ENCODE measurements at regions not wholly inside any gene's neighbourhood (a gene's known extent, or its start where the extent isn't known, plus 50 kb on each side); places are given as distances from the start of the nearest gene placed in this dataset.
A peak's percentile ranks its signal among the peaks of the same experiment; 100 is the strongest.

GRCh38 chr3:21331321-21331720 lies 419.7 kb downstream of the ZNF385D start:
- Histone ChIP-seq H3K9me2 (replicated peaks; ENCODE audit: insufficient read depth, low read length) (no peaks in the 10 kb centered on the region; the same call in 1 of the 2 replicates), H4K20me1 (ENCODE audit: insufficient read depth, low read length) (no peaks in the 10 kb centered on the region), H3K4me2 (ENCODE audit: low read depth, low read length) (no peak overlapping the region), H3F3A (ENCODE audit: insufficient read depth, low read length) (no peaks in the 10 kb centered on the region), H3K9ac (ENCODE audit: low read length) (no peak overlapping the region), H3K4me1 (ENCODE audit: low read length) (peaks cover 7% of the 10 kb centered on the region; the same call in 1 of the 2 replicates), H3K9me3 (replicated peaks; ENCODE audit: insufficient read depth, low read length) (no peaks in the 10 kb centered on the region), H2AFZ (ENCODE audit: low read length) (no peak overlapping the region), H3K36me3 (replicated peaks; ENCODE audit: insufficient read depth, low read length) (no peaks in the 10 kb centered on the region), H3K4me3 (ENCODE audit: low read length) (no peak overlapping the region), H3K27ac (ENCODE audit: low read length) (no peak overlapping the region), H3K79me2 (ENCODE audit: low read length) (no peaks in the 10 kb centered on the region), H3K27me3 (replicated peaks; ENCODE audit: insufficient read depth, low read length) (no peaks in the 10 kb centered on the region)
- no peak for DNase-seq
- TF ChIP-seq EZH2phosphoT487 (IDR thresholded peaks at IDR 0.05; ENCODE audit: low read length): no peak
- no peak for TF ChIP-seq CTCF (IDR thresholded peaks at IDR 0.05; ENCODE audit: low read length)
- TF ChIP-seq EZH2 (optimal IDR thresholded peaks at IDR 0.05; ENCODE audit: low read depth, low read length): no peak

GRCh38 chr3:21330293-21330692 lies 420.7 kb downstream of the ZNF385D start:
- H3K9me2 ChIP-seq (replicated peaks; ENCODE audit: insufficient read depth, low read length): no peaks in the 10 kb centered on the region; the same call in 1 of the 2 replicates
- H3K9me3 ChIP-seq (replicated peaks; ENCODE audit: insufficient read depth, low read length): no peaks in the 10 kb centered on the region
- peak; percentile 91 for DNase-seq
- H3K79me2 ChIP-seq (ENCODE audit: low read length): no peaks in the 10 kb centered on the region
- H2AFZ ChIP-seq (ENCODE audit: low read length): no peak overlapping the region
- H3F3A ChIP-seq (ENCODE audit: insufficient read depth, low read length): no peaks in the 10 kb centered on the region
- no peaks in the 10 kb centered on the region for H4K20me1 ChIP-seq (ENCODE audit: insufficient read depth, low read length)
- TF ChIP-seq CTCF (IDR thresholded peaks at IDR 0.05; ENCODE audit: low read length) (no peak), EZH2 (optimal IDR thresholded peaks at IDR 0.05; ENCODE audit: low read depth, low read length) (no peak)
- no peaks in the 10 kb centered on the region for H3K36me3 ChIP-seq (replicated peaks; ENCODE audit: insufficient read depth, low read length)
- peak overlapping the region; percentile 15 for H3K4me2 ChIP-seq (ENCODE audit: low read depth, low read length)
- peaks cover 7% of the 10 kb centered on the region; the same call in 1 of the 2 replicates for H3K4me1 ChIP-seq (ENCODE audit: low read length)
- H3K27ac ChIP-seq (ENCODE audit: low read length): no peak overlapping the region
- no peaks in the 10 kb centered on the region for H3K27me3 ChIP-seq (replicated peaks; ENCODE audit: insufficient read depth, low read length)
- H3K9ac ChIP-seq (ENCODE audit: low read length): no peak overlapping the region
- no peak overlapping the region for H3K4me3 ChIP-seq (ENCODE audit: low read length)

DNA sequence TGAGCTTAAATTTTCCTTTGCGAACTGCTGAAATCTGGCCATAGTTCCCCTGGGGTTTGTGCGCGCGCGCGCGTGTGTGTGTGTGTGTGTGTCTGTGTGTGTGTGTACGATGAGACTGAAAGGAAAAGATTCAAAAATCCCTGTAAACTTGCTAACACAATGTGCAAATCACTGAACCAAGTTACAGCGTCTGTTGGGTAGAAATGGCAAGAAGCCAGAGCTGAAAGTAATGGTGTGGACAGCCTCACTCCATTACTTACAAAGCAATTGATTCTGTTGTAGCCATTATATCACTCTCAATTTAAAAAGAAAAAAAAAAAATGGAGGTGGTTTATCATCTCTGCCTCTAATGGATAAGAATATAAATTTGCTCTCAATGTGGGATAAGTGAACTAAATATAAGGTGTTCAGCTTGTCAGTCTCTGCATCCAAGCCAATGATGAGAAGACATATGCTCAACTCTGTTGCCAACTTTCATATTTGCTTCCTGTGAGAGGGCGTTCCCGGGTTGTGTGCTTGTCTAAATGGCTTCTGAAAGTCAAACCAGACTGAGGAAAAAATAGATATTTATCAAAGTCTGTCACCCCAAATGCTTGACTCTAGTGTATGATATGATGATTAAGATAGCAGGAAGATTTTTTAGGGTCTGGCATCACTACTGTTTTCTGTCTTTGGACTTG lies 422.2 kb downstream of the ZNF385D start:
- Histone ChIP-seq H3K4me2 (ENCODE audit: low read depth, low read length) (no peak overlapping the region), H3K27me3 (replicated peaks; ENCODE audit: insufficient read depth, low read length) (no peaks in the 10 kb centered on the region), H3K9me2 (replicated peaks; ENCODE audit: insufficient read depth, low read length) (no peaks in the 10 kb centered on the region; the same call in 1 of the 2 replicates), H3K9ac (ENCODE audit: low read length) (no peak overlapping the region), H3K27ac (ENCODE audit: low read length) (no peak overlapping the region), H3K4me3 (ENCODE audit: low read length) (no peak overlapping the region), H4K20me1 (ENCODE audit: insufficient read depth, low read length) (no peaks in the 10 kb centered on the region), H3K36me3 (replicated peaks; ENCODE audit: insufficient read depth, low read length) (no peaks in the 10 kb centered on the region), H3F3A (ENCODE audit: insufficient read depth, low read length) (no peaks in the 10 kb centered on the region), H2AFZ (ENCODE audit: low read length) (no peak overlapping the region), H3K4me1 (ENCODE audit: low read length) (peaks cover 7% of the 10 kb centered on the region; the same call in 1 of the 2 replicates), H3K79me2 (ENCODE audit: low read length) (no peaks in the 10 kb centered on the region), H3K9me3 (replicated peaks; ENCODE audit: insufficient read depth, low read length) (no peaks in the 10 kb centered on the region)
- TF ChIP-seq EZH2 (optimal IDR thresholded peaks at IDR 0.05; ENCODE audit: low read depth, low read length) (no peak), CTCF (IDR thresholded peaks at IDR 0.05; ENCODE audit: low read length) (no peak), EZH2phosphoT487 (IDR thresholded peaks at IDR 0.05; ENCODE audit: low read length) (no peak)
- no peak for DNase-seq
